GM19025 (cell line): ENCODE measurements at regions not wholly inside any gene's neighbourhood (a gene's known extent, or its start where the extent isn't known, plus 50 kb on each side); places are given as distances from the start of the nearest gene placed in this dataset.
"Not testable (repeated sequence)": the region's sequence is repeated elsewhere in the genome, so short reads cannot be mapped to it uniquely, and the experiment has no call there.

Experiments
- ATAC-seq: cut with Tn5 transposase; IDR thresholded peaks from one replicate; pipeline ENCODE4 v1.9.1; 2021; ENCODE audit warnings: mild to moderate bottlenecking, low read depth, moderate library complexity; ENCODE audit not compliant: unreplicated experiment

GRCh38 chr6:134422426-134423231, 104.7 kb upstream of the SGK1 start:
- ATAC-seq = no peak

- ATAC-seq = no peak
Observed at GRCh38 chr6:134421501-134421900, 103.6 kb upstream of the SGK1 start.

- no peak for ATAC-seq
Observed at GRCh38 chr6:134420614-134421181, 102.8 kb upstream of the SGK1 start.

- ATAC-seq = no peak
Observed at GRCh38 chr6:134419716-134420115, 101.8 kb upstream of the SGK1 start.

GRCh38 chr6:134416418-134417154, 98.7 kb upstream of the SGK1 start:
- no peak for ATAC-seq

GRCh38 chr6:134415656-134416055, 97.7 kb upstream of the SGK1 start:
- ATAC-seq = no peak

- no peak for ATAC-seq
Observed at GRCh38 chr6:134415194-134415593, 97.3 kb upstream of the SGK1 start.

- ATAC-seq = no peak
Observed at GRCh38 chr6:134414793-134415192, 96.9 kb upstream of the SGK1 start.

GRCh38 chr6:134413241-134413643, 95.3 kb upstream of the SGK1 start:
- ATAC-seq = no peak

GRCh38 chr6:134410541-134410940, 92.6 kb upstream of the SGK1 start:
- ATAC-seq = no peak

- ATAC-seq = no peak
Observed at GRCh38 chr6:134407791-134408190, 89.9 kb upstream of the SGK1 start.

- no peak for ATAC-seq
Observed at GRCh38 chr6:134406311-134406710, 88.4 kb upstream of the SGK1 start.

GRCh38 chr6:134405386-134406087, 87.6 kb upstream of the SGK1 start:
- no peak for ATAC-seq

- not testable (repeated sequence) for ATAC-seq
Observed at GRCh38 chr6:134403312-134403711, 85.4 kb upstream of the SGK1 start.

- ATAC-seq = no peak
Observed at GRCh38 chr6:134402372-134402984, 84.6 kb upstream of the SGK1 start.

- no peak for ATAC-seq
Observed at GRCh38 chr6:134400941-134401340, 83.0 kb upstream of the SGK1 start.

GRCh38 chr6:134398453-134398852, 80.5 kb upstream of the SGK1 start:
- ATAC-seq = no peak

- ATAC-seq = no peak
Observed at GRCh38 chr6:134397676-134398075, 79.8 kb upstream of the SGK1 start.

- no peak for ATAC-seq
Observed at GRCh38 chr6:134394905-134395304, 77.0 kb upstream of the SGK1 start.

GRCh38 chr6:134394208-134394607, 76.3 kb upstream of the SGK1 start:
- no peak for ATAC-seq

- ATAC-seq = no peak
Observed at GRCh38 chr6:134391205-134391604, 73.3 kb upstream of the SGK1 start.
